GM10266 (cell line): ENCODE measurements at regions not wholly inside any gene's neighbourhood (a gene's known extent, or its start where the extent isn't known, plus 50 kb on each side); places are given as distances from the start of the nearest gene placed in this dataset.

Experiments
- DNase-seq: peaks from one replicate; pipeline ENCODE4 v3.0.0; 2012; ENCODE audit errors: extremely low spot score
- CTCF ChIP-seq: IDR thresholded peaks from 2 replicates; pipeline ENCODE4 v1.5.1; 2012; ENCODE audit warnings: mild to moderate bottlenecking, low read depth; ENCODE audit not compliant: control insufficient read depth, insufficient read depth; ENCODE audit errors: missing control alignments

DNA sequence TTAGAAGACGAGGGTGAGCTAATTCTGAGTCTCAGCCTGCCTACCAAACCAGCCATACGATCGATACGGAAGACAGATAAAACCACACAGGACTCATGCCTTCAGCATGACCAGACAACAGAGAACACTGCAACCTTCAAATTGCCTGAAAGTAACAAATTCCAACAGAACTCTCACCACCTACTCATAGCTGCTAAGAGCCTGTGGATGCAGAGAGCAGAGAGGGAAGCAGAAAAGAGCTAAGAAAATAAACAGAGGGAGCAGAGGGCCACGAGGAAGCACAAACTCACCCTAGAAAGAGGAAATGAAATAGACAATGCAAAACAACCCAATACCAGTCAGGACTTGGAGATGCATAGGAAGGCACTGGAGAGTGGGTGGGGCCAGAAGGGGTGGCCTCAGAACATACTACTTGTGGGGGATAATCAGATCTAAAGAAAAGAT, 86.7 kb upstream of the TAS2R1 start:
- no peak for DNase-seq
- TF ChIP-seq CTCF: no peak

- DNase-seq: no peak
- TF ChIP-seq CTCF: no peak
Observed at GRCh38 chr5:9715891-9716335, 85.8 kb upstream of the TAS2R1 start.

- DNase-seq: no peak
- TF ChIP-seq CTCF: no peak
Observed at GRCh38 chr5:9713959-9714586, 83.9 kb upstream of the TAS2R1 start.

- no peak for DNase-seq
- TF ChIP-seq CTCF: no peak
Observed at GRCh38 chr5:9713356-9713755, 83.2 kb upstream of the TAS2R1 start.

GRCh38 chr5:9712911-9713310, 82.8 kb upstream of the TAS2R1 start:
- no peak for TF ChIP-seq CTCF
- no peak for DNase-seq

GRCh38 chr5:9712506-9712905, 82.4 kb upstream of the TAS2R1 start:
- TF ChIP-seq CTCF: no peak
- no peak for DNase-seq

DNA sequence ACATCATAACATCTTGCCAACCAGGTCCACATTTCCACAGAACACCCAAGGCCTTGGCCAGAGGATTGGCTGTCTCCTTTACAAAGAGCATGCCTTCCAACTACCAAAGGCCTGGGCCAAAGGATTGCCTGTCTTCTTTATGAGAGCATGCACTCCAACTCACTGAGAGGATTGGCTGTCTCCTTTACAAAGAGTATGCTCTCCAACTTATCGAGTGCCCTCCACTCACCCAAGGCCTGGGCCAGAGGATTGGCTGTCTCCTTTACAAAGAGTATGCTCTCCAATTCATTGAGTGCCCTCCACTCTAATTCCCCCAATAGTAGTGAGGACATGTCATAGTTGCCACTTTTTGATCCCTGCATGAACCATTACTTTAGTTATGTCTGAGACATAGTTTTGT, 79.9 kb upstream of the TAS2R1 start:
- TF ChIP-seq CTCF: no peak
- no peak for DNase-seq
